GM21447 (cell line): ENCODE measurements at regions not wholly inside any gene's neighbourhood (a gene's known extent, or its start where the extent isn't known, plus 50 kb on each side); places are given as distances from the start of the nearest gene placed in this dataset.

Source experiments
- ATAC-seq: cut with Tn5 transposase; IDR thresholded peaks from one replicate; pipeline ENCODE4 v1.9.1; 2021; ENCODE audit not compliant: unreplicated experiment

DNA sequence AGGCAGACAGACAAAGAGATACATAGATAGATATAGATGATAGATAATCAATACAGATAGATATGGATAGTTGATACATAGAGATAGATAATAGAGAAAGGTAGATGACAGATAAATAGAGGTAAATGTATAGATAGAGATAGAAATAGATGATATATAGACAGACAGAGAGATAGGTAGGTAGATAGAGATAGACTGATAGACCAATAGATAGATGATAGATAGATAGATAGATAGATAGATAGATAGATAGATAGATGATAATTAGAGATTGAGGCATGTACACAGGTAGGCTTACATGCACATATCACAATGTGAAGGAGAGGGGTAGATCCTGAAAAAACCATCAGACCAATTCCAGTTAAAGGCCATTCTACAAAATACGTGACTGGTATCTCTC lies 724.7 kb downstream of the GALR1 start:
- no peak for ATAC-seq

GRCh38 chr18:77977331-77977730 lies 727.7 kb downstream of the GALR1 start:
- ATAC-seq = no peak

DNA sequence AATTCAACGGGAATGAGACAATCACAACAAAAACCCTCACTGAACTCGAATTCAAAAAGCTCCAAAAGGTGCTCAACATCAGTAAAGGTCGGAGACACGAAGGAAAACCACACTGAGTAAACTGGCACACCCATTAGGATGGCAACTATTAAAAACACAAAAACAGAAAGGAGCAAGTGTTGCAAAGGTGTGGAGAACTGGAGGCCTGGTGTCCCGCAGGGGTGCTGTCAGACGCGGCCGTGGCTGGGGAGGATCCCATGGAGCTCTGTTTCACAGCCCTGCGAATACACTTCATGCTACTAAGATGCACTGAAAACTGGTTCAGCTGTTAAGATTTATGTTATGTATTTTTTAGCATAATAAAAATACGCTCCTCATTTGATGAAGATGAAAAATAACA lies 730.6 kb downstream of the GALR1 start:
- ATAC-seq = no peak

DNA sequence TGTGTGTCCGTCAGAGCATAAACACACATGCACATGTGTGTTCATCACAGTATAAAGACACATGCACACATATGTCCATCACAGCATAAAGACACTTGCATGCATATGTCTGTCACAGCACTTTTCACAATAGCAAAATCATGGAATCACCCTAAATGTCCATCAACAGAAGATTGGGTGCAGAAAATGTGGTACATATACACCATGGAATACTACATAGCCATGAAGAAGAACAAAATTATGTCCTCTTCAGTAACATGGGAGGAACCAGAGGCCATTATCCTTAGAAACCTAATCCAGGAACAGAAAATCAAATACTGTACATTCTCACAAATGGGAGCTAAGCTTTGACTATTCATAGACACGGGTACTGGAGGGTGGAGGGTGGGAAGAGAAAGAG lies 732.2 kb downstream of the GALR1 start:
- ATAC-seq = no peak

GRCh38 chr18:77983270-77983669 lies 733.6 kb downstream of the GALR1 start:
- no peak for ATAC-seq

GRCh38 chr18:77984178-77984577 lies 734.5 kb downstream of the GALR1 start:
- ATAC-seq = no peak

- no peak for ATAC-seq
These were observed 735.2 kb downstream of the GALR1 start for GRCh38 chr18:77984833-77985232.

GRCh38 chr18:77985526-77986281 lies 736.1 kb downstream of the GALR1 start:
- ATAC-seq = no peak

GRCh38 chr18:77990131-77990530 lies 740.5 kb downstream of the GALR1 start:
- no peak for ATAC-seq

GRCh38 chr18:77990901-77991300 lies 741.3 kb downstream of the GALR1 start:
- no peak for ATAC-seq

- no peak for ATAC-seq
These were observed 742.4 kb downstream of the GALR1 start for GRCh38 chr18:77992057-77992456.

DNA sequence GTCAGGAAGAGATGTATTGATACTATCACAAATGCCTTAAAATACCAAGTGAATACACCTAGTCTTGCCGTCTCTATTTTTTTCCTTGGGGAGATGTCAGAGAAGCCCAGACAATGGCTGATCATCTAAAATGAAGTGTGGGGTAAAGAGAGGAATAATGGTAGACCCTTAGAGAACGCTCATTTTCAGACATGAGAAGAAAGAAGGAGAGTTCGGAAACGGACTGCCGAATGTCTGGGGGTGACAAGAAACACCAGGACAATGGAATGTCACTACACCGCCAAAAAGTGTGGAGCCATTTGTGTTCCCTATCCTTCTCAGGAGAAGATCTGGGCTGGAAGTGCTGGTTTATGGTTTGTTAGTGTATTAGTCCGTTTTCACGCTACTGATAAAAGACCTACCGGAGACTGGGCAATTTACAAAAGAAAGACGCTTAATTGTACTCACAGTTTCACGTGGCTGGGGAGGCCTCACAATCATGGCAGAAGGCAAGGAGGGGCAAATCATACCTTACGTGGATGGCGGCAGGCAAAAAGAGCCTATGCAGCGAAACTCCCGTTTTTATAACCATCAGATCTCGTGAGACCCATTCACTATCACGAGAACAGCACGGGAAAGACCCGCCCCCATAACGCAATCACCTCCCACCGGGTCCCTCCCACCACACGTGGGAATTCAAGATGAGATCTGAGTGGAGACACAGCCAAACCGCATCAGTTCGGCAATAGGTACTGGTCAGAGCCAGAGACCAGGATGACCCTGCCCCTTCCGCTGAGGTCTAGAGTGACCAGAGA lies 743.7 kb downstream of the GALR1 start:
- no peak for ATAC-seq

GRCh38 chr18:77995593-77995992 lies 745.9 kb downstream of the GALR1 start:
- ATAC-seq = no peak

- no peak for ATAC-seq
These were observed 747.1 kb downstream of the GALR1 start for GRCh38 chr18:77996737-77997136.

DNA sequence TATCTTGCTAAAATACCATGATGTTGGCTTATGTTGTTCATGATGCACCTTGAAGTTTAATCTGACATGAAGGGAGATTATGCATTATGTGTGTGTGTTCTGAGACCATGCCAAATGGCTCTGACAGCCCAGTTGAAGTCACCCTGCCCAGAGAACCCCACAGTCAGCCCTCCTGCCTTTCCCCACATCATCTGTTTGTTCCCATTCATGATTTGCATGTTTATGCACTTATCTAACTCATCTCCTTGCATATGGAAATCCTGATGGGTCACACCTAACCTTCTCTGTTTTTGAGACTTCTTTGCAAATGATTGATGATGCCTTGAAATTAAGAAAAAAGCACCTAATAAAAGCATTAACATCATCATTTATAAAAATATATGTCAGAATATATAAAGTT lies 752.2 kb downstream of the GALR1 start:
- no peak for ATAC-seq

DNA sequence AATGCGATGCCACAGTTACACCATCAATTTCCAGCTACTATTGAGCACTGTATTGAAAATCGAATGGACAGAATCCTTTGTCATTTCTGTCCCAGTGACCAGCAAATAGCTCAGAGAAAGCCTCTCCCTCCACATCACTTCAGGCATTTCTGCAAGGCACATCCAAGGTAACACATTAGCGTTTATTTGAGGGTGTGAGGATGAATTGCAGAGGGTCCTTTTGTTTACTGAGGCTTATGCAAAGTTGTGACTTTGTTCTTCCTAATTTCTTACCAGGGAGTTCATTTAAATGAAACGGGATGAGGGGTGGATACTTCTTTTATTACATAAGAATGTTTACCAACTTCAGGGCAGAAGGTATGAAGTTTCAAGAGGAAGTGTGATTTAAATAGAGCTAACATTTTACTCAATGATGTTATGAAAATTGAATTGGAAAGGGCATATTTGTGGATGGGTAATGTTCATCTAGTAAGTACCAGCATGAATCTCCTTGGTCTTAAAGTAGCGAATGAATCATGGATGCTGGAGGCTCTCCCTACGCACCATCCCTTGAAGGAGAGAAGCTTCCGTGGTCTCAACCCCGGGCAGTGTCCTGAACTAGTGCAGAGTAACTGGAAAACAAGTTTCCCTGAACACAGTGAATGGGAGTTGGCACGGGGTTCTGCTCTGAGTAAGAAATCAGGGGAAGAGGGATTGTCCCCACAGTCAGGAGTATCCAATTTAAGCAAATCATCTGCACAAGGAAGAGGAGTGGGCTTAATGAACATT lies 756.5 kb downstream of the GALR1 start:
- no peak for ATAC-seq

GRCh38 chr18:78006774-78007260 lies 757.2 kb downstream of the GALR1 start:
- no peak for ATAC-seq

DNA sequence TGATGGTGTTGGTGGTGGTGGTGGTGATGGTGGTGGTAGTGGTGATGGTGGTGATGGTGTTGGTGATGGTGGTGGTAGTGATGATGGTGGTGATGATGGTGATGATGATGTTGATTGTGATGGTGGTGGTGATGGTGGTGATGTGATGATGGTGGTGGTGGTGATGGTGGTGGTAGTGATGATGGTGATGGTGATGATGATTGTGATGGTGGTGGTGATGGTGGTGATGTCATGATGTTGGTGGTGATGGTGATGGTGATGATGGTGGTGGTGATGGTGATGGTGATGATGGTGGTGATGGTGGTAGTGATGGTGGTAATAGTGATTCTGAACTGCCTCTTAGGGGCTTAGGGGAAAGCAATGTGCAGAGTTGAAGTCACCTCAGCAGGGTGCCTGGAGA lies 760.7 kb downstream of the GALR1 start:
- ATAC-seq = no peak

DNA sequence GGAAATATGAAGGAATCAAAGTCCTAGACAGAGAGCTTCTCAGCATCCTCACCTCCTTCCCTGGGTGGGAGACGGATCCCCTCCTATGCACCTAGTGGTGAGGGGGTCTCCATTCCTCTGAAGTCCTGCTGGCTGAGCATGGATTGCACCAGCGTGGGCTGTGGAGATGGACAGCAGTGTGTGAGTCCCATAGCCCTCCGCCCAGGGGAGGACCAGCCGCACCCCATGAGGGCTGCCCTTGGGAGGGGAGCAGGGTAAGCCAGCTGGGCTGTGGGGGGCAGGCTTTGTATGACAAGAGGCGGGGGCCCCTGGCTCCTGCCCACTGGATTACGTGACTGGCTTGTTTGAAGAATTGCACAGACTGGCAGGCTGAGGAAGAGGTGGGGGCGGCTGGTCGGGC lies 768.2 kb downstream of the GALR1 start:
- no peak for ATAC-seq

GRCh38 chr18:78021196-78021595 lies 771.5 kb downstream of the GALR1 start:
- no peak for ATAC-seq

DNA sequence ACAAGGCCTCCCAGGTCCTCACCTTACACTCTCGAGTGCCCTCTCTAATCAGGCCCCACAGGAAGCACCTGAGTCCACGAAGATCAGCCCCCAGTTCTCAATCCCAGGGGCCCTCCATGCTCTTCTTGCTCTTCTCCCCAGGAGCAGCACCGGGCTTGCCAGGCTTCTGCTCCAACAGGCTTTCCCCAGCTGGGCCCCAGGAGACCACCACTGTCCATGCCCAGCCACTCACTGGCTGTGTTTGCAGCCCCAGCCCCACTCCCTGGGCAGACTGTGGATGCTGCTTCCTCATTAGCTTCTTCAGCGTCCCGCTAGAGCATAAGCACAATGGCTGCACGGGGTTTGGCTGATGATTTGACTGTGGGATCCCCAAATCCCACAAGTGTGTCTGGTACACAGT lies 781.9 kb downstream of the GALR1 start:
- ATAC-seq = no peak

DNA sequence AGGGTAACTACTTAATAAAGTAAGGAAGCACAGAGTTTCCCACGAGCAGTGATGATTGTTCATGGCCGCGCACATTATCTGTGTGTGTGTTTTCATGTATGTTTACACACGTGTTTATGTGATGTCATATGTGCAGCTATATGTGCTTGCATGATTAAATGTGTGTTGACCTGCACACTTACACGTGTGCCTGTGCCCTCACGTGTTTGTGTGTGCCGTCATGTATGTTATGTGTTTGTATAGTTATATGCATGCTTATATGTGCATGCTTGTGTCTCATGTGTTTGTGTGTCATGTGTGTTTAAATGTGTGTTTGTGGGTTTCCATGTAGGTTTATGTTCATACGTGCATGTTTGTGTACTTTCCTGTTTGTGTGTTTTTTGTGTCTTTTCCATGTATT lies 782.3 kb downstream of the GALR1 start:
- ATAC-seq = no peak
